Tibial artery (tissue), 4 donors: ENCODE measurements at regions not wholly inside any gene's neighbourhood (a gene's known extent, or its start where the extent isn't known, plus 50 kb on each side); places are given as distances from the start of the nearest gene placed in this dataset.

Source experiments
- DNase-seq, 2 donors: peaks; one replicate each; pipeline ENCODE4 v3.0.0-alpha.2; 2019
- H3K27ac ChIP-seq, 2 donors: fragments of 200-600 bp; sonication (generic) in 1 of 2; 1 replicate in 1 of 2; 2 replicates in 1 of 2; pipeline ENCODE4 v1.5.1; 2018 to 2019; ENCODE audit warnings: mild to moderate bottlenecking in 1 of 2
- H3K27me3 ChIP-seq, 2 donors: fragments of 200-600 bp; sonication (generic) in 1 of 2; one replicate each; pipeline versions ENCODE4 v1.5.1 to v1.6.0; 2016 to 2019
- H3K36me3 ChIP-seq, 3 donors: fragments of 200-600 bp; sonication (generic) in 2 of 3; one replicate each; pipeline ENCODE4 v1.5.1; 2016 to 2019; ENCODE audit warnings: mild to moderate bottlenecking in 2 of 3
- H3K4me1 ChIP-seq, 4 donors: fragments of 200-600 bp; sonication (generic) in 2 of 4; 1 replicate in 3 of 4; 2 replicates in 1 of 4; pipeline ENCODE4 v1.5.1; 2016 to 2019
- H3K4me3 ChIP-seq, 2 donors: fragments of 200-600 bp; sonication (generic) in 1 of 2; 1 replicate in 1 of 2; 2 replicates in 1 of 2; pipeline ENCODE4 v1.5.1; 2018 to 2019; ENCODE audit warnings: mild to moderate bottlenecking in 2 of 2
- H3K9me3 ChIP-seq, 3 donors: fragments of 200-600 bp; sonication (generic) in 1 of 3; one replicate each; pipeline ENCODE4 v1.5.1; 2016 to 2019
- intact Hi-C: fragments of 100-400 bp; cut with DNase I; formaldehyde crosslinking; loops from one replicate; pipeline ENCODE4 v1.15.0; 2023; ENCODE audit warnings: low total_unique reads
- TF ChIP-seq, protein P1 (sequence below), 2 experiments: fragments of 200-600 bp in 1 of 2; fragments of 450-650 bp in 1 of 2; IDR thresholded peaks; one replicate each; pipeline ENCODE4 v1.5.1; 2017 to 2019; ENCODE audit warnings: antibody characterized with exemption in 2 of 2, mild to moderate bottlenecking in 1 of 2, moderate library complexity in 1 of 2

DNA sequence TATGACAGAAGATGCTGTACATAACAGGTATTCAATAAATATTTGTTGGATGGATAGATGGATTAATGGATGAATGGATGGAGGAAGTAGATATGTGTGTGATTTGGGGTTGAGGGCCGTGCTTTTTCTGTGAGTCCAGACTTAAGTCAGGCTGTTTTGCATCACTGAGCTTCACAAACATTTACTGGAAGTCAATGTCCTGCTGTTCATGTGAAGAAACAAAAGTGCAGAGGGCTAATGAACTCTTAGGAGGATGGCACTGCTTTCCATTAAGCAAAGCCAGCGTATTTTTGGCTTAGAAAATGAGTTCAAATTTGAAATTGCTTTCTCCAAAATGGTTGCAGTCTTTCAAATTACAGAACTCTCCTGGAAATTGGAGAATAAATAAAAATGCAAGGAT is 260.6 kb upstream of the SASH1 start:
- H3K27ac ChIP-seq: no peak overlapping the region
- TF ChIP-seq, protein P1, sequence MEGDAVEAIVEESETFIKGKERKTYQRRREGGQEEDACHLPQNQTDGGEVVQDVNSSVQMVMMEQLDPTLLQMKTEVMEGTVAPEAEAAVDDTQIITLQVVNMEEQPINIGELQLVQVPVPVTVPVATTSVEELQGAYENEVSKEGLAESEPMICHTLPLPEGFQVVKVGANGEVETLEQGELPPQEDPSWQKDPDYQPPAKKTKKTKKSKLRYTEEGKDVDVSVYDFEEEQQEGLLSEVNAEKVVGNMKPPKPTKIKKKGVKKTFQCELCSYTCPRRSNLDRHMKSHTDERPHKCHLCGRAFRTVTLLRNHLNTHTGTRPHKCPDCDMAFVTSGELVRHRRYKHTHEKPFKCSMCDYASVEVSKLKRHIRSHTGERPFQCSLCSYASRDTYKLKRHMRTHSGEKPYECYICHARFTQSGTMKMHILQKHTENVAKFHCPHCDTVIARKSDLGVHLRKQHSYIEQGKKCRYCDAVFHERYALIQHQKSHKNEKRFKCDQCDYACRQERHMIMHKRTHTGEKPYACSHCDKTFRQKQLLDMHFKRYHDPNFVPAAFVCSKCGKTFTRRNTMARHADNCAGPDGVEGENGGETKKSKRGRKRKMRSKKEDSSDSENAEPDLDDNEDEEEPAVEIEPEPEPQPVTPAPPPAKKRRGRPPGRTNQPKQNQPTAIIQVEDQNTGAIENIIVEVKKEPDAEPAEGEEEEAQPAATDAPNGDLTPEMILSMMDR (IDR thresholded peaks at IDR 0.05): no peak

DNA sequence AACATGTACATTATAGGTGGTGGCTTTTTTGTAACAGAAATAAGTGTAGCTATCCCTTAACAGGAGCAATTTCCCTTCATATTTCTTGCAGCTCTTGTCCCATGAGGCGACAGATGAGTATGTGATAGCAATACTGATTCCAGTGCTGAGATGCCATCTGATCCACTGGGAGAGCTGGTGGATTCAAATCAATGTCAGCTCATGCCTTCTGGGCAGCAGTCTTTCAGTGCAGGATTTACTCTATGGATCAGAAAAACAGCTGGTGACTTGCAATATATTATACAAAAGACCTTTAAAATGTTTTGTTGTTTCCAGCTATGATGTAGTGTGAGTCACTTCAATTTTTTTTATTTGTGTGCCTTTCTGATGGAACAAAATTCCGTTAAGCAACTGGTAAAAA is 259.9 kb upstream of the SASH1 start:
- Histone ChIP-seq H3K9me3 (no peaks in the 10 kb centered on the region), H3K27ac (no peak overlapping the region), H3K4me3 (no peak overlapping the region), H3K4me1 (no peaks in the 10 kb centered on the region), H3K27me3 (no peaks in the 10 kb centered on the region), H3K36me3 (no peaks in the 10 kb centered on the region)
- TF ChIP-seq, protein P1 (IDR thresholded peaks at IDR 0.05): no peak
- intact Hi-C loops: no loop called here
- DNase-seq: no peak

More for the DNA sequence above, 260.6 kb upstream of the SASH1 start:
- intact Hi-C loops: no loop called here
- Histone ChIP-seq H3K27me3 (no peaks in the 10 kb centered on the region), H3K36me3 (no peaks in the 10 kb centered on the region), H3K9me3 (no peaks in the 10 kb centered on the region), H3K4me1 (no peaks in the 10 kb centered on the region), H3K4me3 (no peak overlapping the region)
- no peak for DNase-seq

DNA sequence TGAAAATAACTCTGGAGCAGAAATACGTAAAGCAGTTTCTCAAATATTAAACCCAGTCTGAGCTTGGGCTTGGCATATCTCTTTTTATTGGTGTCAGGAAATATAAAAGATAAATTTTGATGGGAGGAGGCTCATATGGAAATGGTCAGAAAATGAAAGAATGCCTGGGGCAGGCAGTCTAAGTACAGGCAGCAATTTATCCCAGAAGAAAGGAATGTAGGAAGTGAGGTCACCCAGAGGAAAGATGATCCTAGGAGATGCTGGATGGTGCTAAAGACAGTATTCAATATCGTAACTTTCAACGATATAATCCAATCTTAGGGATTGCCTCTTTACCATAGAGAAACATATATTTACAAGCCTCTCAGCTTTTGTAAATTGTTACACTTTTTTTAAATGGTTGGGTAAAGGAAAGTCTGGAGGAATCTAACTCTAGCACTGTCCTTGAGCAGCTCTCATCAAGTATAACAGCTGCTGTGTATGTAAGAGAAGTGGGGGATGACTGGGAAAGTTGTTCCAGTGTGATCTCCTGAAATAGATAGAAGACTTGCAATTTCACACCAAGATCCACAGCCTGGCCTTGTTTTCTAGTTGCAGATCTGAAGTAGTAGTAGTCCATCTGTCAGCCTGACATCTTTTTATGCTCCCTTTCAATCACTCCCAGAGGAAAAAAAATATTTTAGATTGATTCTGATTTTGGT is 256.9 kb upstream of the SASH1 start:
- TF ChIP-seq, protein P1 (IDR thresholded peaks at IDR 0.05): no peak
- H3K27me3 ChIP-seq: no peaks in the 10 kb centered on the region
- no peaks in the 10 kb centered on the region for H3K4me1 ChIP-seq
- no peak overlapping the region for H3K27ac ChIP-seq
- no peaks in the 10 kb centered on the region for H3K36me3 ChIP-seq
- H3K9me3 ChIP-seq: peaks cover 0 to 4% (median 4%) of the 10 kb centered on the region in 3 donors
- H3K4me3 ChIP-seq: no peak overlapping the region
- no peak for DNase-seq
- intact Hi-C loops: loop anchor here (1.0 kb wide), 1 partner anchor 45 kb away; no protein-coding TSS in a partner anchor

DNA sequence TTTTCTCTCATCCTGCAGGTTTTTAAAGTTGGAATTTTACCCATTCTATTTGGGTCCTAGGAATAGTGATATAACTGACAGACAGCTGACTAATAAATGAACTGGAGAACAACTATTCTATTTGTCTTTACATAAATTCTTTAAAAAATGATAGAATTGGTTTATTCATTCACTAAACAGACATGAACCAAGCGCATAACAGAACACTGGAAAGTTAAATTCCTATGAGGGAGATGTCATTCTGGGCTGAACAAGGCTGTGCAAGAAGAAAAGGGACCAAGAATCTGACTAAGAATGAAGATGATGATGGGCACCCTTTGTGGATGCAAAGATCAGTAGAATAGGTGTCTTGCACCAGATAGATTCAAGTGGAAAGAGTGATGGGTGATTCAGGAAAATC is 256.3 kb upstream of the SASH1 start:
- Histone ChIP-seq H3K4me3 (no peak overlapping the region), H3K4me1 (no peaks in the 10 kb centered on the region), H3K27ac (no peak overlapping the region), H3K27me3 (no peaks in the 10 kb centered on the region), H3K9me3 (peaks cover 0 to 10% (median 4%) of the 10 kb centered on the region in 3 donors), H3K36me3 (no peaks in the 10 kb centered on the region)
- intact Hi-C loops: no loop called here
- DNase-seq: no peak
- TF ChIP-seq, protein P1 (IDR thresholded peaks at IDR 0.05): no peak

DNA sequence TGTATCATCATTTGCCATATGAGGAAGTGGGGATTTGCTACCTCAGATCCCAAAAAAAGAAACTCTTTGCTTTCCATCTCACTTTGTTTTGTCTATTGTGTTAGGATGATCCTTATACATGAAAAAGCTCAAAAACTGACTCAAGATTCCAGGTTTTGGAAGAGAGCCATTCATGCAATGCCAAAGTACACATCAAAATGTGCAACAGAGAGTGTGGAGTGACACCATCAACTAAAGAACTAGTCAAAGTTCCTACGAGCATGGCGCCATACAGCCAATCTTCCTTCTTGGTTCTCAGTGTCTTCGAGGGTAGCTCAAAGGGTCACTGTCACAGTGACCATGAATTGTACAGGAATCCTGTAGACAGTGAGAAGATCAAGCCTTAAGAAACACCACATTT is 255.8 kb upstream of the SASH1 start:
- Histone ChIP-seq H3K27me3 (no peaks in the 10 kb centered on the region), H3K36me3 (no peaks in the 10 kb centered on the region), H3K27ac (no peak overlapping the region), H3K9me3 (peaks cover 0 to 10% (median 4%) of the 10 kb centered on the region in 3 donors), H3K4me1 (no peaks in the 10 kb centered on the region), H3K4me3 (no peak overlapping the region)
- intact Hi-C loops: no loop called here
- no peak for DNase-seq
- TF ChIP-seq, protein P1 (IDR thresholded peaks at IDR 0.05): no peak
